ENCODE measurements at regions not wholly inside any gene's neighbourhood (a gene's known extent, or its start where the extent isn't known, plus 50 kb on each side); places are given as distances from the start of the nearest gene placed in this dataset.

DNA sequence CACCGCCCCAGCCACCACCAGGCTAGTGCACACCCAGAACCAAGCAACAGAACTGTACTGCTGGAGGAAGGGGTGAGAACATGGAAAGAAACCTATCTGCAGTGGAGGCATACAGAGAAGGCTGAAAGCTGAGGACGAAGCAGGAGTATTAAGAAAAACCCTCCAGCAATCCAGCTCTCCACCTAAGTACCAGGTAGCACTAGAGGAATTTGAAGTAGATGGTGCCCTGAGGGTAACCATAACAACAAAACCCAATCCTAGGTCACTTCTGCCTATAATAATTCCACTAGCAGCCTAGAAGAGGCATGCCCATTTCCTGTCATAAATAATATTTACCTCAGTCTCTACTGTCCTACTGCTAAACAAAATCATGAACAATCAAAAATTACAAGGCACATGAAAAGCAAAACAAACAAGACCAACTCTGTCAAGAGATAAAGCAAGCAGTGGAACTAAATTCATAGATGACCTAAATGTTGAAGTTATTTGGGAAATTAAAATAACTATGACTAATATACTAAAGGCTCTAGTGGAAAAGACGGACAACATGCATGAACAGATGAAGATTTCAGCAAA, 51.1 kb downstream of the HYCC1 start:
- DNase-seq: no peak

DNA sequence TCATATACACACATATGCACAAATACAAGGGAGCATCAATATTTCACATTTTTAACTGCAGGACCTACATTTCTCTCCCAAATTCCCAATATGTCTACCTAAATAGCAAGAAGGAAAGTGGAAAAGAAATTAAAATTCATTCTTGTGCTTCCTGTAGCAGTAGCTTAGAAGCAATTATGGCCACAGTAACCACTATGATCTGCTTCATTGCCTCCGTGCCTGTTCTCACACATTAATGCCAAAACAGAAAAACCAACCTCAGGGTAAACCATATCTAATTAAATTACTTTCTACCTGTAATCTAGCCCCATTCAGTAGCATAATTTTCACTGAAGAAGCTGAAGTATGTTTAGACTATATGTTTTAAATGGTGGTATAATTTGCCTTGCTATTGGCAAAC, 55.2 kb downstream of the HYCC1 start:
- no peak for DNase-seq

DNA sequence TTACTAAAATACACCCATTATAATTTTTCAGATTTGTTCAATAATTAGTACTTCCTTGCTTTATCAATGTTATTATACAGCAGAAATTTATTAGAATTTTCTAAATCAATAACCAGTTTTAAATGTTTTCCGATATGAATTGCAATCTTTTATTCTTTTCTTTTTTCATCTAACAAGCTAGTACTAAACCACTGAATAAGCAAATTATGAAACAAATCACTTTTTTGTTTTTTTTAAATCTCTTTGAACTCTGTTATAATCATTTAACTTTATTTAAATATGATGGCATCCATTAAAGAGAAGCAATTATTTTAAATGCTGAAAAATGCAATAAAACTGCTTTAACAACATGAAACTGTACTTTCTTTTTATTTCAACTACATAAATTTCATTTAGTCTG, 59.7 kb downstream of the HYCC1 start:
- no peak for DNase-seq

GRCh38 chr7:22952306-22953015, 61.5 kb downstream of the HYCC1 start:
- DNase-seq: no peak

DNA sequence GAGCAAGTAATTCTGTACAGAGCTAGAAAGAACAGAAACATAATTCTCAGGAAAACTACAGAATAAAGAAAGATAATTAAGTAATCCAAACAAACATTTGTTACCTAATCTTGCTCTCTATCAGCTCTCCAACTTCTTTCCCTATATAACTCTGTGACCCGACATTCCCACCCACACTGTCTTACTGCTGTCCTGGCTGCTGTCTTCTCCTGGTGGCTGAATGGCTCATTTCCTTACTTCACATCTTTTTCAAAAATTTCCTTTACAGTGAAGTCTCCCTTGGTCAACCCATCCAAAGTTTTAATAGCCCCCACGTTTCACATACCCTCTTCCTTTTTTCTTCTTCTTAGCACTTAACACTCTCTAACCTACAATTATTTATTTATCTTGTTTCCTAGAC, 64.0 kb downstream of the HYCC1 start:
- no peak for DNase-seq

GRCh38 chr7:22949221-22949620, 64.7 kb downstream of the HYCC1 start:
- no peak for DNase-seq

GRCh38 chr7:22948770-22949169, 65.2 kb downstream of the HYCC1 start:
- DNase-seq: no peak

DNA sequence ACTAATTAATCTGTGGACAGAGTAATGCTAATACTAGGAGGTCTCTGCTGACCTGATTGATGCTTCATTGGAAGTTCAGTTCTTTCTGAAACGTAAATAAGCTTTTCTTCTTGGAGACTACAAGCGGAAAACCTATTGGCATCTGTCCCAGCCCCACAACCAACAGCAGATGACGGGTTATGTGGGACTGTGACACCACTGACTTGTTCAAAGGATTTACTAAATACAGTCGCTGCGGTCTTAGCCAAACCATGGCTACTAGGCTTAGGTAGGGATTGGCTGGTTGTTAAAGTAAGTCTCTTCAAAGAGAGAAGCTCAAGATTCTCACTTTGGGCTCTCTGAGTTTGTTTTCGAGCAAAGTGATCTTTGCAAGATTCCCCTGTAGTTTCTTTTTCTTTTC, 68.3 kb downstream of the HYCC1 start:
- no peak for DNase-seq

- DNase-seq: peak; percentile 6
These were observed 69.4 kb downstream of the HYCC1 start for GRCh38 chr7:22944510-22944909.

DNA sequence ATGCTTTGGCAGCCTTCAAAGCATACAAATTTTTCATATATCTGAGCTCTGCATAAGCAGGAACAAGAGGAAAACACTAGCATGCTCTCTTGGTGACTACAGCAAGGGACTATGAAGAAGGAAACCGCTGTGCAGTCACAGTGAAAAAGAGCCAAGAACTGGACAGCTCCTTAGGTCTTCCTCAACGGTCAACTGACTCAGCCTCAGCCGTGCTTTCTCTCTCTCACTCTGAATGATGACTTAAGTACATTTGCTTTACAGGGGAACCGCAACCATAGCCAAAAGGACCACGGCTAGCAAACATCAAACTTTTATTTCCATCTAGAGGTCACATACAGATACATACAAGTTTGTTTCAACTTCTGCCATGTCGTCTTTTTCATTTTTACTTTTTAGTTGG, 69.9 kb downstream of the HYCC1 start:
- DNase-seq: no peak

GRCh38 chr7:22942191-22942590, 71.7 kb downstream of the HYCC1 start:
- DNase-seq: no peak

- DNase-seq: no peak
These were observed 74.1 kb downstream of the HYCC1 start for GRCh38 chr7:22939842-22940241.

DNA sequence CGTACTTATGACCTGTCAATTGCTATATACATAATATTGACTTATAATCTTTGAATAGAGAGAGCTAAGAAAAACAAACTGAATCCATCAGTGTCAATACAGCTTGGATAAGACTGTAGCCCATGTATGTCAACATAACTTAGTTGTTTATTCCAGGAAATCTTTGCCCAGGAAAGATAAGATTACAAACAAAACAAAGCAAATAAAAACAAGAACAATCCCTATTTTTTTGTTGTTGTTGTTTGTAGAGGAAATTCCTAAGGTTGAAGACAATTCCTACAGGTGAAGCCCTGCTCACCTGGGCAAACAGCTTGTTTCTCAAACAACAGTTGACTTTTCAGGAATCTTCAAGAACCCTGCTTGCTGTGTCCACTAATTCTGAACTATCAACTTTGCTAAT, 76.0 kb downstream of the HYCC1 start:
- DNase-seq: no peak

DNA sequence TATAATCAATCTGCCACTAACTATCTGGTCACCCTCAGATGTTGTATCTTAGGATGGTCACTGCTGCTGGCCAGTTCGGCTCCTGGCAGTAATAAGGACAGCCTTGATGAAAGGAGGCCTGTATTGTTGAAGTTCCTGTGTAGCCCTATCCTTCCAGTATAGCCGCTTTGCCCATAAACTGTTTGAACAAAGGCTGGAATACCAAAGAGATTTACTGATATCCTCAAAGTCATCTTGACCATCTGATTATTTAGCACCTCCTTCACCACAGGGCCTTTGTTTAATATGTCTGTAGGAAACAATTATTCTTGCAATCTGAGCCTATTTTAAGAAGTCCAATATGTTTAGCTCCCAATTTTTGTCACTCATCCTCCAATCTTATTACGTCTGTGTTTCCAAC, 77.7 kb downstream of the HYCC1 start:
- no peak for DNase-seq

- peak; percentile 17 for DNase-seq
These were observed 78.7 kb downstream of the HYCC1 start for GRCh38 chr7:22935269-22935668.

- peak; percentile 76 for DNase-seq
These were observed 79.4 kb downstream of the HYCC1 start for GRCh38 chr7:22934473-22935065.

DNA sequence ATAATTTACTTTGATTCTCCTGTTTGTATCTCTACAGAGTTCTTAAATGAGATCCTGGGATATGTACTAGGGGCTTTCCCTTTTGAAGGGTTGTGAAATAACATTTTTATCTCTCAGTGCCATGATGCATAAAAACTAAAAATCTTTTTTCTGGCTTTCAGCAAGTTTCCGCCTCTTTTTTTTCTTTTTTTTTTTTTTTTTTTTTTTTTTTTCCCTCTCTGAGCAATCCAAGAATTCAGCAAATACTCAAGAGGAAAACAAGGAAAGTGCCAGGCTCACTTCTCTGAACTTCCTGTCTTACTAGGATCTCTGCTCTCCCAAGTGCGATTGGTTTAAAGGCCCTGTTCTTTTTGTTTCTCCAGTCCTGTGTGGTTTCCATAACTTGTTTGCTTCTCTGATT, 79.9 kb downstream of the HYCC1 start:
- no peak for DNase-seq

- peak; percentile 7 for DNase-seq
These were observed 81.0 kb downstream of the HYCC1 start for GRCh38 chr7:22932896-22933295.

DNA sequence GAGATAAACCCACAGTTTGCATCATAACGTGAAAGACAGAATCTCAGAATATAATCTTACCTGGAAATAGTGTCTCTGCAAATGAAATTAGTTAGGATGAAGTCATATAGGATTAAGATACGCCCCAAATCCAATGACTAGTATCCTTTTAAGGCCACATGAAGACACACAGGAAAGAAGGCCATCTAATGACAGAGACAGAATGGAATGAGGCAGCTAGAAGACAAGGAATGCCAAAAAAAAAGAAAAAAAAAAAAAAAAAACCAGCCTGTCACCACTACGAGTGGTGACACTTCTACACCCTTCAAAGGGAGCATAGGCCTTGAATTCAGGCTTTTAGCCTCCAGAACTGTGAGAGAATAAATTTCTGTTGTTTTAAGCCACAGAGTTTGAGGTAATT, 82.9 kb downstream of the HYCC1 start:
- DNase-seq: no peak

DNA sequence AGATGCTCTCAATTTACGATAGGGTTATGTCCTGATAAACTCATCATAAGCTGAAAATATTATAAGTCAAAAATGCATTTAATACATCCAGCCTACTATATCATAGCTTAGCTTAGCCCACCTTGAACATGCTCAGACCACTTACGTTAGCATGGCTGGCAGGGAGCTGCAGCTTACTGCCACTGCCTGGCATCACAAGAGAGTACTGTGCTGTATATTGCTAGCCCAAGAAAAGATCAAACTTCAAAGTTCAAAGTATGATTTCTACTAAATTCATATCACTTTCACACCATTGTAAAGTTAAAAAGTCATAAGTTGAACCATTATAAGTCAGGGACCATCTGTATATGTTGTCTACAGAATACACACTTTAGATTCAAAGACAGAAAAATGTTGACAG, 91.6 kb downstream of the HYCC1 start:
- no peak for DNase-seq

DNA sequence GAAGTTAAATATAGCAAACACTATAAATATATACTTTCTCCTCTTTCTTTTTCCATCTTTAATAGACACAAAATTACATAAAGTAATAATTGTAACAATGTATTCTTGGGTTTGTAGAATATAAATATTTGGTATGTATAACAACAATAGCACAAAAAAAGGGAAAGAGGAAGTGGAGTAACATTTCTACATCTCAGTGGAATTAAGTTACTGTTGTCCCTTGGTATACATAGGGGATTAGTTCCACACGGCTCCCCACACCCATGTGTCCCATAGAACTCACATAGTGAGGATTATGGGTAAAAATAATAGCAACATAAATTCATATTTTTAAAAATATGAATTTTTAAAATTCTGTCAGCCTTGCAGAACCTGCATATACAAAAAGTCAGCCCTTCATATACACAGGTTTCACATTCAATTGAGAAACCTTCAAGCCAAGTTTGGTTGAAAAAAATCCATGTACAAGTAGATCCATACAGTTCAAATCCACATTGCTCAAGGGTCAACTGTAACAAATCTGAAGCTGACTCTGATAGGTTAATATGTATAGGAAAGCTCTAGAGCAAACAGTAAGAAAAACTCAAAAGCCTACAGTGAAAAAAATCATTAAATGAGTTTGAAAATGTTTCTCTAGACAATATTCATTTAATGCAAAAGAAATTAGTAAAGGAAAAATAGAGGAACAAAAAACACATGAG, 92.4 kb downstream of the HYCC1 start:
- DNase-seq: no peak

- DNase-seq: peak; percentile 29
These were observed 93.3 kb downstream of the HYCC1 start for GRCh38 chr7:22920672-22921071.

- no peak for DNase-seq
These were observed 90.5 kb upstream of the TOMM7 start for GRCh38 chr7:22913158-22913557.

DNA sequence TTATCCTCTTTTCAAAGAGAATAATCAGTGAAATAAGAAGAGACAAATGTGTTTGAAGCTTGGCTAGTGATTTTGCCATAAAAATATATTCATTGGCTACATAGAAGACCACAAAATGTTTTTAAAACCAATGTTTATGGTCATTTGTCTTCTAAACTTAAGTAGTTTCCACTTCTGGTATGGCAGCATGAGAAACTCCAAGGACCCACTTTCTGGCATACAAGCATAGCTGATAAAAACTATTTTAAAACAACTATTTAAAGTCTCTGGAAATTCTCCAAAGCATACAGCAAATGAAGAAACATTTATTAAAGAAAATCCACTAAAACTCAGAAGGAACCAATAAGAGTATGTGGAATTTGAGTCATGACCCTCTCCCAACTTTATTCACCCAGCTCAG, 89.2 kb upstream of the TOMM7 start:
- DNase-seq: no peak
